NCI-H2171 (cell line): ENCODE measurements at regions not wholly inside any gene's neighbourhood (a gene's known extent, or its start where the extent isn't known, plus 50 kb on each side); places are given as distances from the start of the nearest gene placed in this dataset.
"Not testable (repeated sequence)": the region's sequence is repeated elsewhere in the genome, so short reads cannot be mapped to it uniquely, and the experiment has no call there.

ENCODE experiments used
- DNase-seq: peaks from one replicate; lab custom pipeline; 2025; lab: John Stamatoyannopoulos, UW

DNA sequence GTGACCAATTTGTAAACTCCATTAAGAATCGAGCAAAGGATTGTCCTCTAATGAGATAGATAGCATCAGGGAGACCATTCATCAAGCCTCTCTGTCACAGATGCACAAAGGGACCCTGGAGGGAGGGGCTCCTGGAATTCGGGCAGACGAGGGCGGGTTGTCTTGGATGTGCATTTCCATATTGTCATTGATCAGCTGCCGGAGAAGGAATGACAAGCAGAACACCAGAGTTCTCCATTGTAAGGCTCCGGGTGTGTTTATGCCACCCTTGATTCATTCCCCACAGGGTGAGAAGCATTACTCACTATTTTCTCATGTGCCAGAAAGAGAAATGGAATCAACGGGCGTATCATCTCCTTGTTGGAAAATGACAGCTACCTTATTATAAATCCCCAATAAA, 167.5 kb downstream of the EBLN2 start:
- no peak for DNase-seq

- DNase-seq = no peak
Observed at GRCh38 chr3:73234354-73235014, 173.0 kb downstream of the EBLN2 start.

DNA sequence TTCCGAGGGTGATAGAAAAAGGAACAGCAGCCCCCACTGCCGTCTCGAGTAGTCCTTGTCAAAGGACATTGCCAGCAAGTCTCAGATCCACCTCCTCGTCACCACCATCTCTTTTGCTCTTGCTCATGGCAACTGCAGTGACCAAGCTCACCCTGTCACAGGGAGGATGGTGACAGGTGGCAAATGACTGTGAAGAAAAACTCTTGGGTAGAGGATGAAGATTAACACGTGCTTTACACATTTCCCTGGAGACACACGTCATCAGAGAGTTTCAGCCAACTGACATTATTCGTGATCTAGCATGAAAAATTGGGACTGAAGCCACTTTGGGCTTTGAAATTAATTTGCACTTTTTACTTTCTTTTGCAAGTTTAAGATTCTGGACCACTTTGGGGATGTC, 174.3 kb downstream of the EBLN2 start:
- no peak for DNase-seq

DNA sequence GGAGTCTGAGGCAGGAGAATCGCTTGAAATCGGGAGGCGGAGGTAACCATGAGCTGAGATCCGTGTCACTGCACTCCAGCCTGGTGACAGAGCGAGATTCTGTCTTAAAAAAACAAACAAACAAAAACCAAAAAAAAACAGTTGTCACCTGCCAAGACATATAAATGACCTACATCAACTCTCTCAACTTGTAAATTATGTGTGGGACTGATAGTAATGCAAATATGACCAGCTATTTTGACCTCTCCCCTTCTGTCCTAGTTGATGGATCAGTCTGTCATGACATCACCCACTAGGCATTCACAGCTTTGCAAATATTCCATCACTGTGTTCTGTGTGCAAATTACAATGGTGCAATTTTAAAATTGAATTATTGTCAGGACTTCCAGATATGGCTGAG, 175.4 kb downstream of the EBLN2 start:
- no peak for DNase-seq

GRCh38 chr3:73243740-73244139, 182.3 kb downstream of the EBLN2 start:
- DNase-seq = no peak

GRCh38 chr3:73245459-73245858, 184.0 kb downstream of the EBLN2 start:
- no peak for DNase-seq

DNA sequence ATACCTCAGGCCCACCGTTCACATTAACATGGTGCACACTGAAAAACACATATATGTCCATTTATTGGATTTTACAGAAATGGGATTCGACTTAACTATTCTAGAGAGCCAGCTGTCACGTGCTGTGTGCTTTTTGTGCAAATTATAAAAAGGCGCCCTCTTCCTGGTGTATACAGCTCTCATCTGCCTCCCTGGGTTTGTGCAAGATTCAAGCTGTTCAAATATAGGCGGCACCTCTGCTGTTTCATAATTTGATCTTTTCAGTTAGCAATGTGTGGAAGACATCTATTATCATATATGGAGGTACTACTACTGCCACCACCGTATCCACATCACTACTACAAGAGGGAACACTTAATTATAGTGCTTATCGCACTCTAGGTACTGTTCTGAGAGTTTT, 187.6 kb downstream of the EBLN2 start:
- DNase-seq = no peak

DNA sequence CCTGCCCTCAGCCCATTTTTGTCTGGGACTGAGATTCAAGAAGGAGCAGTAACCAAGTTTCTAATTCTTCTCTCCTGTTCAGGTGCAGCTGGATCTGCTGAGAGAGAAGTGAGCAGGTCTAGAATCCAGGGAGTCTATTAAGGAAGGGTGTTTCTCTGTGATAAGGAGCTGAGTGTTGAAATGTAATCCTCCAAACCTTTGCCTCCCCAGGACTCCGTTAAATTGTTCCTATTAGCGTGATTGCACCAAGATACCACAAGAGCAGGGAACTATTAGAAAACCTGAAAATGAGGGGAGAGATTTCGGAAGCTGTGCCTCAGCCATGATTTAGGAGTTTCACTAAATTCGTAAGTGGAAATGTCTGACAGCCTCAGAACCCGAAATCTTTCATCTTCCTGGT, 192.6 kb downstream of the EBLN2 start:
- no peak for DNase-seq

DNA sequence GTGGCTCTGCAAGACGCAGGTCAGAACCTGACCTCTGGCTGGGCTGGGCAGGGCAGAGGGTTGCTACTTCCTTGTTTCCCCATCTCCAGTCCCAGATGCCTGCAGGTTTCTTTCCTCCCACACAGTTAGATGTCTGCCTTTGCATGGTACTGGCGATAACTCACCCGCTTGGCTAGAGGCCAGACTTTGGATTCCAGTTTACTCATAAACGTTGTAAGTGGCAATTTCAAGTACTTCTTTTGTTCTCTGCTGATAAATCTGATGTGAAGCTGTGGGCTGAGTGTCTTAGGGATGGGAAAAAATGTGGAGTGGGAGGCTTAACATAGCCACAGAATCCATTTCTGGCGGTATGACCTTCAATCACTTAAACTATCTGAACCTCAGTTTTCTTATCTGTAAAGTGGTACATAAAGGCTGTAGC, 194.2 kb downstream of the EBLN2 start:
- no peak for DNase-seq

DNA sequence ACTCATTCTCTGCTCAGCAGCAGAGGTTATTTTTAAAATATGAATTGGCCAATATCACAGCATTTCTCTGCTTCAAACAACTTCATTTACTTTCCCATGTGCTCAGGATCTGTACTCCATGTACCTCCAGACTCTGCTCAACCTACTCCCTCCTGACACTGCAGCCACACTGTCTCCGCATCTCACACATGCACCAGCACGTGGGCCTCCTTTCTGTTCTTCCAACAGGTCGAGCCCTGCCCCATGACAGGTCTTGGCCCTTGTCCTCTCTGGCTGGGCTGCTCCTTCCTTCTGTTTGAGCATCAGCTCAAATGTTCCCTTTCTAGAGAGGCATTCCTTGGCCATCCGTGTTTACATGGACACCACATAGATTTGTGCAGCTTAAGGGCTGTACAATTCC, 195.7 kb downstream of the EBLN2 start:
- no peak for DNase-seq

DNA sequence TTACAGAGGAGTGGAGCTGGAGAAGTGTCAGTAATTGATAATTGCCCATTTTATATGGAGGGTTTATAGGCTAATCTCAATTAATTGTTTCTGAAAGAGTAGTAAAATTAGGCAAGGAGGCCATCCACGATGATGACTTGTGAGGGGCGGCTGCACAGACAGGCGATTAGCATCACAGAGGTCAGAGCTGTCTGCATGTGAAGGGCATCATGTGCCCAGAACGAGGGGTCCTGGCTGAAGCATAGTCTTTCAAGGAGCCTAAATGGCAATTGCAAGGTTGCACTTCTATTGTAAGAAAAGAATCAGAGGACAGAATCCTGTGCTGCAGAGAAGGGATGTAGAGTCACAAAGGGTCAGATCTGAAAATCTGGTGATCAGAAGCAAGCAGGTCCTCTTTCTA, 196.6 kb downstream of the EBLN2 start:
- DNase-seq = no peak

- DNase-seq = no peak
Observed at GRCh38 chr3:73259291-73259690, 197.8 kb downstream of the EBLN2 start.

GRCh38 chr3:73259856-73260255, 198.4 kb downstream of the EBLN2 start:
- no peak for DNase-seq

GRCh38 chr3:73266558-73266957, 205.1 kb downstream of the EBLN2 start:
- DNase-seq = not testable (repeated sequence)

DNA sequence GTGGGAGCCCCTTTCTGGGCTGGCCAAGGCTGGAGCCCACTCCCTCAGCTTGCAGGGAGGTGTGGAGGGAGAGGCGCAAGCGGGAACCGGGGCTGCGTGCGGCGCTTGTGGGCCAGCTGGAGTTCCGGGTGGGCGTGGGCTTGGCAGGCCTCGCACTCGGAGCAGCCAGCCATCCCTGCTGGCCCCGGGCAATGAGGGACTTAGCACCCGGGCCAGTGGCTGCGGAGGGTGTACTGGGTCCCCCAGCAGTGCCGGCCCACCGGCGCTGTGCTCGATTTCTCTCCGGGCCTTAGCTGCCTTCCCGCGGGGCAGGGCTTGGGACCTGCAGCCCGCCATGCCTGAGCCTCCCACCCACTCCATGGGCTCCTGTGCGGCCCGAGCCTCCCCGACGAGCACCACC, 207.7 kb downstream of the EBLN2 start:
- not testable (repeated sequence) for DNase-seq

DNA sequence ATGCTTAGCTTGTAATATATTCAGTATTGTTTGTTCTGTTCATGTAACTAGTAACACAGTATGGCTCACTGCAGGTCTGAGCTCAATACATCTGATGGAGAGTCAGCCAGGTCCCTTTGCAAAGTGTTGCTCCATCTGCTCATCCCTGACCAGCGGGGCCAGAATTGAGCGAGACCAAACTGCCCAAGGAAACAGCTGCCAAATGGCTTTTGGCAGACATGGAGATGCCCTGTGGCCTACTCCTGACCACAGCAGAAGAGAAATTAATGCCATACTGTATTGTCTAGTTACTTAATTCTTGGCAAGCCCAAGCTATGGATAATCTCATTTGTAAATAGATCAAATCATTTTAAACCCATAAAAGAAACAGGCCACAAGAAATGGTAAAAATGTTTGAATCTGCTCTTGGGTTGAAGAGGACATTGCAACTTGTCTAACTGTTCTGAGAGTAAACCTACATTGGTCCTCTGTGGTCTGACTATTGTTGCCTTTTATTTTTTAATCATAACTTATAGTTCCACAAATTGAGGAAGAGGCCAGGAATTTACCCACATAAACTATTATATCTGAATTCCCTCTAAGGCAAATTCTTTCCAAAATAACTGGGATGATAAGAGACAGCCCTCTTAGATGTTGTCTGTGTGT, 209.5 kb downstream of the EBLN2 start:
- no peak for DNase-seq

GRCh38 chr3:73273341-73273740, 211.9 kb downstream of the EBLN2 start:
- no peak for DNase-seq

- DNase-seq = no peak
Observed at GRCh38 chr3:73280746-73281145, 219.3 kb downstream of the EBLN2 start.

GRCh38 chr3:73284472-73284871, 223.0 kb downstream of the EBLN2 start:
- DNase-seq = no peak

DNA sequence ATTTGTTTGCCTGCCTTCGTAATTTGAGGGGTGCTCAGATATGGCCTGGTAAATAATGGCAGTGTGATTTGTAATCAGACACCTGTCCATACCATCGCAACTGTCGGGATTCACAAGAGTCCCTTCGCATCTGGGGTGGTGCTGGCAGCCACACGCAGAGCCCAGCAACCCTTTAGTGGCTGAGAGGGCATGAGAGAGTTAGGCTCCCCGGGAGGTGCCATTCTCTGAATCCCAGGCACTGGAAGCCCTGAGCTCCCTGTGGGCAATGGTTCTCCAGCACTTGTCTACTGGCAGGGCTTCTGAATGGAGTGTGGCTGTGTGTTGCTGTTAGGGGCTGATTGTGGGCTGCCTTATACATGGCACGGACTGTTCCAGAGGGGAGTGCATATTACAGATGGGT, 230.1 kb downstream of the EBLN2 start:
- DNase-seq = no peak

- DNase-seq = no peak
Observed at GRCh38 chr3:73292220-73292619, 230.8 kb downstream of the EBLN2 start.

DNA sequence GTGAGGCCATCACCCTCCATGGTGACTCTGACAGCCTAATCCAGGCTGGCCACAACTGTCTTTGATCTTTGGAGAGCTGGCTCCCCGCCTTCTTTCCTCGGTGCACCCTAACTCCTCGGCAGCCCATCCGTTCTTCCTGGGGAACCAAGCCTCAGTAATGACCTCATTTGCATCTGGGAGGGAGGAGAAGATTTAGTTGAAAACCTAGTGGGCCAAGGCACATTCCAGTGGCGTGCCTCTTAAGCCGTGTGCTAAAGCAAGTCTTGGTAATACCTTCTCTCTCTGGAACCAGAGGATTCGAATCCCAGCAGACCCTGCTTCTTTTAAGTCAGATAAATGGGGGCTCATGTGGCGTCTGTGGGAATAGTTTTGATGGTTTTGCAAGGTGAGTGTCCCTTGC, 233.1 kb downstream of the EBLN2 start:
- no peak for DNase-seq

DNA sequence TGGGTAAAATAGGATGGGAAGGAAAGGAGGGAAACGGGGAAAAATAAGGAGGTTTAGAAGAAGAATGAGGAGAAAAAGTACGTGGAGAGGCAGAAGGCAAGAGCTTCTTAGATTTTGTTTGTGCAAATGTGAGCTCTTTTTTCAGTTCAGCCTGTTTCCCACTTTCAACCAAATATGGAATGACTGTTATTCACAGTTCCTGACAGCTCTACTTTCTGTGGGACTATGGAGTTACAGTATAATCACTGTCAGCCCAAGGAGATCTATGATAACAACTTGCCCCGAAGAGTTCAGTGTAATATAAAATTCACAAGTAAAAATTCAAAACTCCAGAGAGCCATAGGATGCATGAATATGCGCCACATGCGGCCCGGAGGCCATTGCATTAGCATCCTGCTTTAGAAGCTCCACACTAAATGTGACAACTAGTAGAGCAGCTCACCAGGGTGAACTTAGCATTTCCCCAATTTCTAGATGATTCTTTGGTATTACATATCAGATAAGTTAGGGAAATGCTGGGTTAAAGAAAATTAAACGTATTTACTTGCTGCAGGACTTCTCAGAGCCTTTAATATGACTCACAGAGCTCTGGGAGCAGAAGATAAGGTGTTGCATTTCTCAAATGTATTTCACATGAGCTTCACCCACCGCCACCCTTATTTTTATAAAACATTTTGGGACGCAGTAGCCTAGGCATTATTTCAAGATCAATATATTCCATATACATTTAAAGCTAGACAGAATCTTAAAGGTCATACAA, 234.6 kb downstream of the EBLN2 start:
- no peak for DNase-seq
